Thyroid gland (tissue), 4 donors: ENCODE measurements at regions not wholly inside any gene's neighbourhood (a gene's known extent, or its start where the extent isn't known, plus 50 kb on each side); places are given as distances from the start of the nearest gene placed in this dataset.
A peak's percentile ranks its signal among the peaks of the same experiment; 100 is the strongest.
"Not testable (repeated sequence)": the region's sequence is repeated elsewhere in the genome, so short reads cannot be mapped to it uniquely, and the experiment has no call there.

ENCODE experiments used
- DNase-seq, 2 donors: peaks; one replicate each; pipeline ENCODE4 v3.0.0-alpha.2; 2019
- H3K27ac ChIP-seq, 3 donors: fragments of 200-600 bp; sonication (generic); 1 replicate in 2 of 3; 2 replicates in 1 of 3; pipeline ENCODE4 v1.5.1; 2016 to 2019; ENCODE audit warnings: mild to moderate bottlenecking in 1 of 3, moderate library complexity in 1 of 3
- H3K27me3 ChIP-seq: fragments of 200-600 bp; sonication (generic); one replicate; pipeline ENCODE4 v1.5.1; 2019
- H3K36me3 ChIP-seq, 2 donors: fragments of 200-600 bp; sonication (generic); one replicate each; pipeline ENCODE4 v1.5.1; 2016 to 2019
- H3K4me1 ChIP-seq, 2 donors: fragments of 200-600 bp; sonication (generic); one replicate each; pipeline ENCODE4 v1.5.1; 2017 to 2019
- H3K4me3 ChIP-seq, 3 donors: fragments of 200-600 bp; sonication (generic); replicated peaks in 1 of 3; 1 replicate in 2 of 3; 2 replicates in 1 of 3; pipeline ENCODE4 v1.5.1; 2016; ENCODE audit warnings: mild to moderate bottlenecking in 1 of 3
- H3K9me3 ChIP-seq: fragments of 200-600 bp; sonication (generic); one replicate; pipeline ENCODE4 v1.5.1; 2017
- POLR2A ChIP-seq, 2 donors: fragments of 450-650 bp; IDR thresholded peaks; one replicate each; pipeline ENCODE4 v1.6.1; 2017; ENCODE audit warnings: antibody characterized with exemption in 2 of 2, mild to moderate bottlenecking in 2 of 2, moderate library complexity in 1 of 2
- WGBS, 2 donors: methylation state at CpG; one replicate each; pipeline ENCODE4 v1.1.5; 2017; 5-methylcytosine and 5-hydroxymethylcytosine counted together
- intact Hi-C: fragments of 100-400 bp; cut with DNase I; formaldehyde crosslinking; loops from one replicate; pipeline ENCODE4 v1.15.1; 2023
- TF ChIP-seq, protein P1 (sequence below), 6 experiments: fragments of 200-600 bp in 3 of 6; fragments of 450-650 bp in 3 of 6; sonication (generic) in 3 of 6; IDR thresholded peaks; one replicate each; pipeline ENCODE4 v1.5.1; 2016 to 2019; ENCODE audit warnings: antibody characterized with exemption in 6 of 6, mild to moderate bottlenecking in 2 of 6, inconsistent platforms in 1 of 6, moderate library complexity in 1 of 6

DNA sequence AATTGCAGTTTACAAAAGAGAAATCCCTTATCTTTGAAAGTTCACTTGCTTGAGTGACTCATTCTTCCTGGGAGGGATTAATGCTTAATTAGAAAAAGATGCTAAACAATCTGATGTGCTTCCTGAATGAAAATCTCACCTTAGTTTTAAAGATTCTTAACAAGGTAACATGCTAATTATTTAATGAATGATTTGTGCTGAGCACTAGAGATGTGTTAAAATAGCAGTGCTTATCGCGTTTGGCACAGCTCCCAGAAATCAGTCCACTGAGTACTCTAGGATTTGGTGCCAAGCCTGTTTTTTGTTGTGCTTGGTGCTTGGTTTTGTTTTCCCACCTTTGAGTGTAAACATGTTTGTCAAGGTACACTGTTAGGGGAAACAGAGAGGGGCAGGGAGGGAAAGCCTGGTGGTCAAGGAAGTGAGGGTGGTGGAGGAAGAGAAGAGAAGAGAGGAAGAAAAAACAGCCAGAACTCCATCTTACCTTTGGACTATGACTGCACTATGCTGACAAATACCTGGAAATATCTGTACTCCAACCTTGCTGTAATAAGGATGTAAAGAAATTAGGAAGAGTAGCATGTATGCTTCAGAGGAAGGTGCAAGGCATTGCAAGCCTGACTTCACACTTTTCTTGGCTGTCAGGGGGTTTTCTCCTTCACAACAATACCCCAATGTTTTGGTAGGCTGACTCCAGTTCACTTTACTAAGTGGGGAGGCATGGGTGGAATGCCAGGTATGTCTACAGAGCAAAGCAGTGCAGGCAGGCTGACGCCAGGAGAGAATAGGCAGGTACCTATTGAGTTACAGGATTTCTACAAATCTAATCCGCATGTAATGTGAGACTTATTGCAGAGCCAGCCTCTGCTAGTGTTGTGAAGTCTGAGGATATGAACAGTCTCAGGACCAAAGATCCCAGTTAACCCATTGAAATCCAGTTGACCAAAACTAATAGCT lies 157.2 kb upstream of the ISL1 start:
- intact Hi-C loops = no loop called here
- peak in 1 of 2 donors; percentile 26 for TF ChIP-seq POLR2A (IDR thresholded peaks at IDR 0.05)
- TF ChIP-seq, protein P1, sequence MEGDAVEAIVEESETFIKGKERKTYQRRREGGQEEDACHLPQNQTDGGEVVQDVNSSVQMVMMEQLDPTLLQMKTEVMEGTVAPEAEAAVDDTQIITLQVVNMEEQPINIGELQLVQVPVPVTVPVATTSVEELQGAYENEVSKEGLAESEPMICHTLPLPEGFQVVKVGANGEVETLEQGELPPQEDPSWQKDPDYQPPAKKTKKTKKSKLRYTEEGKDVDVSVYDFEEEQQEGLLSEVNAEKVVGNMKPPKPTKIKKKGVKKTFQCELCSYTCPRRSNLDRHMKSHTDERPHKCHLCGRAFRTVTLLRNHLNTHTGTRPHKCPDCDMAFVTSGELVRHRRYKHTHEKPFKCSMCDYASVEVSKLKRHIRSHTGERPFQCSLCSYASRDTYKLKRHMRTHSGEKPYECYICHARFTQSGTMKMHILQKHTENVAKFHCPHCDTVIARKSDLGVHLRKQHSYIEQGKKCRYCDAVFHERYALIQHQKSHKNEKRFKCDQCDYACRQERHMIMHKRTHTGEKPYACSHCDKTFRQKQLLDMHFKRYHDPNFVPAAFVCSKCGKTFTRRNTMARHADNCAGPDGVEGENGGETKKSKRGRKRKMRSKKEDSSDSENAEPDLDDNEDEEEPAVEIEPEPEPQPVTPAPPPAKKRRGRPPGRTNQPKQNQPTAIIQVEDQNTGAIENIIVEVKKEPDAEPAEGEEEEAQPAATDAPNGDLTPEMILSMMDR (IDR thresholded peaks at IDR 0.05) = peak in 1 of 6 experiments; percentile 33
- no peaks in the 10 kb centered on the region for H3K36me3 ChIP-seq
- H3K9me3 ChIP-seq = no peaks in the 10 kb centered on the region
- peak; percentile 81 to 88 for DNase-seq
- 5 to 14% methylated on average over 4 of the region's 4 CpGs for whole genome bisulfite sequencing, 2 donors
- H3K27me3 ChIP-seq = no peaks in the 10 kb centered on the region
- peaks cover 17% of the 10 kb centered on the region in 2 donors for H3K4me1 ChIP-seq
- no peak overlapping the region for H3K4me3 ChIP-seq
- H3K27ac ChIP-seq = peak overlapping the region; percentile 67 to 91 (median 69)

DNA sequence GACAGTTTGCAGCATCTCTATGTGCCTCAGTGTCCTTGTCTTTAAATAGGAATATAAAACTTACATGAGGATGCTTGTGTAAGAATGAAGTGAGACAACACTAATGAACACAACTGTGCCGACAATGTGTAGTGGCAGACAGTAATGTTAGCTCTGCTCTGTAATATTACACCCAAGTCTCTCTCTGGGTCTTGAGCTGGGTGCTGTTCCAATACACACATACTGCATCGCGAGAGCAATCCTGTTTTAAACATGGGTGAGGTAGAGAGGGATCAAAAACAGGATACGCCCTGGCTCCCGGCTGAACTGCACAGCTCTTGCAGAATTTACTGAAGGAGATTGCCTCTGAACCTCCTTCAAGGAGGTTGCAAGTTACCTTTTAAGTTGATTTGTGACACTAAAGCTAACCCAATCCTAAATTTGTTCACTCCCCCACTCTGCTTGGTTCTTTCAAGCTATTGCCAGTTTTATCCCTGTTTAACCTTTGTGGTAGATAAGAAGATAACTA lies 155.2 kb upstream of the ISL1 start:
- Histone ChIP-seq H3K27ac (no peak overlapping the region), H3K4me3 (no peak overlapping the region), H3K9me3 (no peaks in the 10 kb centered on the region), H3K4me1 (peaks cover 17% of the 10 kb centered on the region in 2 donors), H3K36me3 (no peaks in the 10 kb centered on the region), H3K27me3 (no peaks in the 10 kb centered on the region)
- TF ChIP-seq, protein P1 (IDR thresholded peaks at IDR 0.05) = no peak
- TF ChIP-seq POLR2A (IDR thresholded peaks at IDR 0.05) = no peak
- intact Hi-C loops = no loop called here
- no peak for DNase-seq
- 73 to 76% methylated on average over 5 of the region's 5 CpGs for WGBS, 2 donors

DNA sequence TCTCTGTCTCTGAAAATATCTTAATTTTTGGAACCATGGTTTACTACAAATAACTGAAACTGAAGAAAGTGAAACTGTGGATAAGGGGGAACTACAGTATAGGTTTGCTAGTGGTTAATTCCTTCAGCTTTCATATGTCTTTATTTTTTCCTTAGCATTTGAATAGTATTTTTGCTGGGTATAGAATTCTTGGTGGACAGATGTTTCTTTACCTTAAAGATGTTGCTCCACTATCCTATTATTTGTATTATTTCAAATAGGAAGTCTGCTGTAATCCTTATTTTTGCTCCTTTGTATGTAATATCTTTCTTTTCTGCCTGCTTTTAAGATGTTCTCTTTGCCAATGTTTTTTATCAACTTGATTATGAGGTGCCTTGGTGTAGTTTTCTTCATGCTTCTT lies 152.9 kb upstream of the ISL1 start:
- intact Hi-C loops = no loop called here

DNA sequence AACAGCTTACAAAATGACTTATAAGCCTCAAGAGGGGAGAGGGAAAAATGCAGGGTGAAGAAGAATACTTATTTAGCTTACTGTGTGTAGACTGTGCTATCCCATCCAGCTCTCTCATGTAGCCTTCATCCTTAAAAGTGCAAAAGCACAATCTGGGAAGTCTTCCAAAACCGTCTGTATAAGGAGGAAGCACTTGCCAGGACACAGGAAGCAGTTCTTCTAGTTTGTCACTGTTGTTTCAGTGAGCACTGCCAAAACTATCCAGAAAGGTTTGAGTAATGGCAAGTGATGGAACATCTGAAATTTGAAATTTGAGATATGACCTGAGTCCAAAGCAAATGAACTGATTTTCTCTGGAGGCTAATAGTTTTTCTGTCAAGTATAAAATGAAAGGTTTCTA lies 140.8 kb upstream of the ISL1 start:
- Histone ChIP-seq H3K4me1 (no peaks in the 10 kb centered on the region), H3K9me3 (no peaks in the 10 kb centered on the region), H3K36me3 (no peaks in the 10 kb centered on the region), H3K4me3 (no peak overlapping the region), H3K27ac (no peak overlapping the region), H3K27me3 (no peaks in the 10 kb centered on the region)
- no peak for DNase-seq
- intact Hi-C loops = no loop called here
- no peak for TF ChIP-seq POLR2A (IDR thresholded peaks at IDR 0.05)
- TF ChIP-seq, protein P1 (IDR thresholded peaks at IDR 0.05) = no peak
- 7 to 12% methylated on average over 1 of the region's 1 CpG for WGBS, 2 donors

More for the DNA sequence above, 152.9 kb upstream of the ISL1 start:
- Histone ChIP-seq H3K4me1 (peaks cover 15% of the 10 kb centered on the region in 2 donors), H3K36me3 (no peaks in the 10 kb centered on the region), H3K4me3 (no peak overlapping the region), H3K9me3 (no peaks in the 10 kb centered on the region), H3K27me3 (no peaks in the 10 kb centered on the region), H3K27ac (no peak overlapping the region)
- DNase-seq = no peak
- TF ChIP-seq POLR2A (IDR thresholded peaks at IDR 0.05) = no peak
- TF ChIP-seq, protein P1 (IDR thresholded peaks at IDR 0.05) = no peak

DNA sequence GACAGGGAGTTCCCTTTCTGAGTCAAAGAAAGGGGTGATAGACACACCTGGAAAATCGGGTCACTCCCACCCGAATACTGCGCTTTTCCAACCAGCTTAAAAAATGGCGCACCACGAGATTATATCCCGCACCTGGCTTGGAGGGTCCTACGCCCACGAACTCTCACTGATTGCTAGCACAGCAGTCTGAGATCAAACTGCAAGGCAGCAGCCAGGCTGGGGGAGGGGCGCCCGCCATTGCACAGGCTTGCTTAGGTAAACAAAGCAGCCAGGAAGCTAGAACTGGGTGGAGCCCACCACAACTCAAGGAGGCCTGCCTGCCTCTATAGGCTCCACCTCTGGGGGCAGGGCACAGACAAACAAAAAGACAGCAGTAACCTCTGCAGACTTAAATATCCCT lies 132.3 kb upstream of the ISL1 start:
- H3K27me3 ChIP-seq, H3K4me1 ChIP-seq, H3K4me3 ChIP-seq, DNase-seq, H3K27ac ChIP-seq, H3K36me3 ChIP-seq, H3K9me3 ChIP-seq, intact Hi-C loops: not testable (repeated sequence)
- WGBS, 2 donors = 96 to 97% methylated on average over 7 to 10 of the region's 10 CpGs
